Peyer's patch (tissue), 4 donors: ENCODE measurements at regions not wholly inside any gene's neighbourhood (a gene's known extent, or its start where the extent isn't known, plus 50 kb on each side); places are given as distances from the start of the nearest gene placed in this dataset.

Experiments
- POLR2A ChIP-seq, 2 donors: fragments of 450-650 bp; IDR thresholded peaks; one replicate each; pipeline ENCODE4 v1.5.1; 2017; ENCODE audit warnings: antibody characterized with exemption in 2 of 2, mild to moderate bottlenecking in 2 of 2, moderate library complexity in 2 of 2
- TF ChIP-seq, protein P1 (sequence below), 6 experiments: fragments of 450-650 bp in 4 of 6; fragments of 200-600 bp in 2 of 6; sonication (generic) in 1 of 6; IDR thresholded peaks; one replicate each; pipeline ENCODE4 v1.5.1; 2017 to 2019; ENCODE audit warnings: antibody characterized with exemption in 6 of 6, mild to moderate bottlenecking in 3 of 6, moderate library complexity in 1 of 6

GRCh38 chr6:9503111-9503761 lies 911.6 kb downstream of the TFAP2A start:
- TF ChIP-seq, protein P1, sequence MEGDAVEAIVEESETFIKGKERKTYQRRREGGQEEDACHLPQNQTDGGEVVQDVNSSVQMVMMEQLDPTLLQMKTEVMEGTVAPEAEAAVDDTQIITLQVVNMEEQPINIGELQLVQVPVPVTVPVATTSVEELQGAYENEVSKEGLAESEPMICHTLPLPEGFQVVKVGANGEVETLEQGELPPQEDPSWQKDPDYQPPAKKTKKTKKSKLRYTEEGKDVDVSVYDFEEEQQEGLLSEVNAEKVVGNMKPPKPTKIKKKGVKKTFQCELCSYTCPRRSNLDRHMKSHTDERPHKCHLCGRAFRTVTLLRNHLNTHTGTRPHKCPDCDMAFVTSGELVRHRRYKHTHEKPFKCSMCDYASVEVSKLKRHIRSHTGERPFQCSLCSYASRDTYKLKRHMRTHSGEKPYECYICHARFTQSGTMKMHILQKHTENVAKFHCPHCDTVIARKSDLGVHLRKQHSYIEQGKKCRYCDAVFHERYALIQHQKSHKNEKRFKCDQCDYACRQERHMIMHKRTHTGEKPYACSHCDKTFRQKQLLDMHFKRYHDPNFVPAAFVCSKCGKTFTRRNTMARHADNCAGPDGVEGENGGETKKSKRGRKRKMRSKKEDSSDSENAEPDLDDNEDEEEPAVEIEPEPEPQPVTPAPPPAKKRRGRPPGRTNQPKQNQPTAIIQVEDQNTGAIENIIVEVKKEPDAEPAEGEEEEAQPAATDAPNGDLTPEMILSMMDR (IDR thresholded peaks at IDR 0.05): no peak
- TF ChIP-seq POLR2A (IDR thresholded peaks at IDR 0.05): no peak
